Endothelial cell of umbilical vein (primary cell): ENCODE measurements at regions not wholly inside any gene's neighbourhood (a gene's known extent, or its start where the extent isn't known, plus 50 kb on each side); places are given as distances from the start of the nearest gene placed in this dataset.

ENCODE experiments used
- CTCF ChIP-seq, 2 donors: IDR thresholded peaks; 1 replicate in 1 of 2; 2 replicates in 1 of 2; pipeline ENCODE4 v1.5.1; 2011; ENCODE audit warnings: low read length in 2 of 2, mild to moderate bottlenecking in 2 of 2, moderate library complexity in 2 of 2, control low read depth in 1 of 2, inconsistent platforms in 1 of 2, low read depth in 1 of 2; ENCODE audit not compliant: insufficient read depth in 1 of 2; ENCODE audit errors: extremely low read depth in 1 of 2
- EZH2 ChIP-seq: IDR thresholded peaks from 2 replicates; pipeline ENCODE4 v1.6.1; 2012; ENCODE audit warnings: borderline replicate concordance, low read depth, mild to moderate bottlenecking, moderate library complexity, low read length, inconsistent platforms; ENCODE audit not compliant: severe bottlenecking
- FOS ChIP-seq: IDR thresholded peaks from 2 replicates; pipeline ENCODE4 v1.6.1; 2011; ENCODE audit warnings: mild to moderate bottlenecking, low read length, moderate library complexity, borderline replicate concordance; ENCODE audit not compliant: insufficient read depth
- GATA2 ChIP-seq: IDR thresholded peaks from 2 replicates; pipeline ENCODE4 v1.7.0; 2011; ENCODE audit warnings: low read depth, mild to moderate bottlenecking, moderate library complexity, mixed read lengths, low read length; ENCODE audit not compliant: insufficient read length, insufficient read depth
- JUN ChIP-seq: IDR thresholded peaks from 2 replicates; pipeline ENCODE4 v1.6.1; 2011; ENCODE audit warnings: borderline replicate concordance, low read depth; ENCODE audit not compliant: insufficient read length, insufficient read depth
- MAX ChIP-seq: IDR thresholded peaks from 2 replicates; pipeline ENCODE4 v1.6.1; 2011; ENCODE audit not compliant: insufficient read depth, insufficient read length
- MYC ChIP-seq: IDR thresholded peaks from one replicate; pipeline ENCODE4 v1.6.1; 2011; ENCODE audit warnings: mild to moderate bottlenecking, low read depth, low read length
- POLR2A ChIP-seq: IDR thresholded peaks from 2 replicates; pipeline ENCODE4 v1.6.1; 2012; ENCODE audit warnings: low read depth, mild to moderate bottlenecking, control low read depth, low read length
- POLR2AphosphoS5 ChIP-seq: IDR thresholded peaks from 2 replicates; pipeline ENCODE4 v1.6.1; 2012; ENCODE audit warnings: low read depth, mild to moderate bottlenecking, control low read depth, low read length, moderate library complexity; ENCODE audit not compliant: insufficient read depth

- TF ChIP-seq CTCF (IDR thresholded peaks at IDR 0.05; ENCODE audit: extremely low read depth in 1 of 2, insufficient read depth in 1 of 2, low read depth in 1 of 2, low read length in 2 of 2) (no peak), POLR2A (no peak), POLR2AphosphoS5 (no peak), EZH2 (no peak), FOS (no peak), JUN (no peak), GATA2 (no peak), MYC (no peak), MAX (no peak)
Observed at GRCh38 chr5:54616518-54617220, 99.1 kb downstream of the SNX18 start.
